B cell (primary cell): ENCODE measurements at regions not wholly inside any gene's neighbourhood (a gene's known extent, or its start where the extent isn't known, plus 50 kb on each side); places are given as distances from the start of the nearest gene placed in this dataset.

Experiments
- ATAC-seq: fragments of 200-7000 bp; cut with Tn5 transposase; one replicate; pipeline ENCODE4 v1.10.0; 2021; ENCODE audit warnings: low read depth, mild to moderate bottlenecking, moderate number of reproducible peaks, moderate library complexity
- CTCF ChIA-PET: fragments of 350-600 bp; sonication (Branson Sonifier 250); formaldehyde crosslinking; loops from one replicate; lab custom pipeline; 2021; ENCODE audit warnings: antibody characterized with exemption, inconsistent platforms; lab: Charles Lee
- POLR2A ChIA-PET: fragments of 350-600 bp; sonication (Branson Sonifier 250); formaldehyde crosslinking; loops from one replicate; lab custom pipeline; 2021; ENCODE audit warnings: antibody characterized with exemption; lab: Charles Lee
- DNase-seq: peaks from one replicate; pipeline ENCODE4 v3.0.0; 2013
- H2AFZ ChIP-seq: 2 replicates; pipeline ENCODE4 v1.6.1; 2012; ENCODE audit warnings: mild to moderate bottlenecking, low read depth, low read length; ENCODE audit not compliant: insufficient read depth, poor library complexity, severe bottlenecking
- H3K27ac ChIP-seq, 2 donors: 1 replicate in 1 of 2; 2 replicates in 1 of 2; pipeline ENCODE4 v1.5.1; 2012 to 2013; ENCODE audit warnings: low read length in 2 of 2, mild to moderate bottlenecking in 2 of 2, moderate library complexity in 1 of 2
- H3K27me3 ChIP-seq, 4 experiments: fragments of 200-600 bp in 1 of 4; sonication (generic) in 1 of 4; replicated peaks in 1 of 4; 1 replicate in 2 of 4; 2 replicates in 2 of 4; pipeline versions ENCODE4 v1.6.1 to v1.7.0; 2013 to 2016; ENCODE audit warnings: low read length in 3 of 4, mild to moderate bottlenecking in 2 of 4, mixed read lengths in 1 of 4, moderate library complexity in 1 of 4; ENCODE audit not compliant: insufficient read depth in 4 of 4, control insufficient read depth in 3 of 4; ENCODE audit errors: control extremely low read depth in 1 of 4
- H3K36me3 ChIP-seq, 2 experiments: replicated peaks in 1 of 2; 1 replicate in 1 of 2; 2 replicates in 1 of 2; pipeline versions ENCODE4 v1.6.1 to v1.7.1; 2013; ENCODE audit warnings: low read length in 1 of 2; ENCODE audit not compliant: insufficient read depth in 2 of 2, control insufficient read depth in 1 of 2; ENCODE audit errors: control extremely low read depth in 1 of 2, extremely low read depth in 1 of 2
- H3K4me1 ChIP-seq, 2 donors: fragments of 200-600 bp in 1 of 2; sonication (generic) in 1 of 2; 1 replicate in 1 of 2; 2 replicates in 1 of 2; pipeline versions ENCODE4 v1.5.1 to v1.6.1; 2013 to 2017; ENCODE audit warnings: low read length in 2 of 2; ENCODE audit not compliant: control insufficient read depth in 2 of 2, insufficient read depth in 2 of 2
- H3K4me2 ChIP-seq: replicated peaks from 2 replicates; pipeline ENCODE3; 2012; ENCODE audit warnings: mild to moderate bottlenecking, low read depth, low read length; ENCODE audit not compliant: poor library complexity, severe bottlenecking
- H3K4me3 ChIP-seq, 5 experiments: fragments of 200-600 bp in 1 of 5; sonication (generic) in 1 of 5; 1 replicate in 3 of 5; 2 replicates in 2 of 5; pipeline versions ENCODE4 v1.5.1 to v1.7.0; 2011 to 2016; ENCODE audit warnings: low read length in 4 of 5, mild to moderate bottlenecking in 4 of 5, low read depth in 2 of 5, control low read depth in 1 of 5, moderate library complexity in 1 of 5; ENCODE audit not compliant: insufficient read depth in 1 of 5; ENCODE audit errors: control extremely low read depth in 1 of 5, extremely low read depth in 1 of 5
- H3K79me2 ChIP-seq: fragments of 200-600 bp; sonication (generic); one replicate; pipeline ENCODE4 v1.6.0; 2016; ENCODE audit warnings: low read length; ENCODE audit not compliant: control insufficient read depth, insufficient read depth
- H3K9ac ChIP-seq: fragments of 200-600 bp; sonication (generic); 2 replicates; pipeline ENCODE4 v1.6.1; 2017; ENCODE audit warnings: mild to moderate bottlenecking, low read length, moderate library complexity
- H3K9me3 ChIP-seq, 3 donors: one replicate each; pipeline versions ENCODE4 v1.6.1 to v1.7.1; 2013; ENCODE audit warnings: low read length in 2 of 3; ENCODE audit not compliant: control insufficient read depth in 2 of 3, insufficient read depth in 1 of 3; ENCODE audit errors: control extremely low read depth in 1 of 3
- H4K20me1 ChIP-seq: 2 replicates; pipeline ENCODE4 v1.6.0; 2012; ENCODE audit warnings: mild to moderate bottlenecking, low read length; ENCODE audit not compliant: insufficient read depth, control insufficient read depth, poor library complexity, severe bottlenecking
- H3K27ac Mint-ChIP-seq: one replicate; pipeline ENCODE4 v1.8.0; 2021; ENCODE audit warnings: mixed read lengths
- H3K27me3 Mint-ChIP-seq: one replicate; pipeline ENCODE4 v1.8.0; 2021; ENCODE audit warnings: mixed read lengths
- H3K4me1 Mint-ChIP-seq: one replicate; pipeline ENCODE4 v1.8.0; 2021; ENCODE audit warnings: mixed read lengths
- H3K4me3 Mint-ChIP-seq: one replicate; pipeline ENCODE4 v1.8.0; 2021; ENCODE audit warnings: mixed read lengths
- H3K9me3 Mint-ChIP-seq: one replicate; pipeline ENCODE4 v1.8.0; 2022; ENCODE audit warnings: mixed read lengths; ENCODE audit not compliant: insufficient read depth
- CTCF ChIP-seq: fragments of 200-600 bp; IDR thresholded peaks from one replicate; pipeline ENCODE4 v1.8.0; 2022; ENCODE audit warnings: antibody characterized with exemption, mild to moderate bottlenecking
- EZH2 ChIP-seq: IDR thresholded peaks from 2 replicates; pipeline ENCODE4 v1.6.1; 2012; ENCODE audit warnings: borderline replicate concordance, low read depth, mild to moderate bottlenecking, moderate library complexity, low read length; ENCODE audit not compliant: insufficient read depth, poor library complexity, severe bottlenecking
- WGBS: methylation state at CpG from one replicate; pipeline ENCODE4 v1.1.5; 2013; ENCODE audit warnings: missing lambda C conversion rate; ENCODE audit not compliant: insufficient coverage; 5-methylcytosine and 5-hydroxymethylcytosine counted together
- intact Hi-C: fragments of 100-400 bp; cut with micrococcal nuclease; formaldehyde crosslinking; loops from one replicate; pipeline ENCODE4 v1.10.0; 2022

DNA sequence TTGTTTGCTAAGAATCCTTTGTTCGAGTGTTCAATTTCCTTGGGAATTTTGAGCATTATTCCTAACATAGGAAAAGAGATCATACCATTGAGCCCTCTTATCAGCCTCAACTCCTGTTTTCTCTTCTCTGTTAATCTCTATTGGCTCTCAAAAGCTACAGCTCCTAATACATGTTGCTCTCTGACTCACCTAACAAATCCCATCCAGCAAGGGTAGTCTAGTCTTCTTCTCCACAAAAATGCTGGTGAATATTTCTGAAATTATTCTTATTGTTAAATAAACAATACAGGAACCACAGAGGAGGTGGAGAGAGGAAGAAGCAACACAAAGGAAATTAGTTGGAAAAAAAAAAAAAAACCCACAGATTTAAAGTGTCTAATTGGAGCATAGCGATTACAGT is 325.8 kb upstream of the NAALADL2 start:
- Histone ChIP-seq H4K20me1 (no peaks in the 10 kb centered on the region), H3K4me3 (no peak overlapping the region), H3K27me3 (no peaks in the 10 kb centered on the region), H3K4me1 (no peaks in the 10 kb centered on the region), H3K27ac (no peak overlapping the region), H2AFZ (no peak overlapping the region), H3K9me3 (no peaks in the 10 kb centered on the region), H3K79me2 (no peaks in the 10 kb centered on the region), H3K9ac (no peak overlapping the region), H3K36me3 (no peaks in the 10 kb centered on the region), H3K4me2 (no peak overlapping the region)
- DNase-seq (no peak), ATAC-seq (no peak)
- H3K4me3 Mint-ChIP-seq, result no peak overlapping the region
- H3K4me1 Mint-ChIP-seq, result no peaks in the 10 kb centered on the region
- WGBS, result no CpG with 5 or more reads among the region's 2 CpGs
- ChIA-PET POLR2A (no interaction called here), CTCF (no interaction called here)
- intact Hi-C loops, result no loop called here
- TF ChIP-seq EZH2 (no peak), CTCF (no peak)
- no peaks in the 10 kb centered on the region for H3K27me3 Mint-ChIP-seq
- no peak overlapping the region for H3K27ac Mint-ChIP-seq
- H3K9me3 Mint-ChIP-seq, result peaks cover 5% of the 10 kb centered on the region

DNA sequence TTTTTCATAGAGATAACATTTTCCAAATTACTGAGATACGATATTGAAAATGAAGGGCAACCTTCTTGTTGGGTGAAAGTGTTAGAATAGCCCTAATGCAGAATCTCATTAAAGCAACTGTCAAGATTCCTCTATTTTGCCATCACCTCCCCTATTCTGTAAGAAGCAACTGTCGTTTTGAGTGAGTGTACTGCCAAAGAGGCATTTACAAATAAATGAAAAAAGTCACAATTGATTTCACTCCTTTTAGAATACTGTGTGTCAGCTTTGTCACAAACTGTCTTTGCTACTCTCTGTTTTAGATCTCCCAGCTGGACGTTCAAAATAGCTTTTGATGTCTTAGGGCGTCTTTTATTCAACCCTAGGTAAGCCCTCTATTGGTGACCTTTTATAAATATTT is 322.8 kb upstream of the NAALADL2 start:
- TF ChIP-seq CTCF (no peak), EZH2 (no peak)
- no peaks in the 10 kb centered on the region for H3K9me3 Mint-ChIP-seq
- Histone ChIP-seq H3K27ac (no peak overlapping the region), H3K9ac (no peak overlapping the region), H3K27me3 (no peaks in the 10 kb centered on the region), H2AFZ (no peak overlapping the region), H3K4me1 (no peaks in the 10 kb centered on the region), H3K79me2 (no peaks in the 10 kb centered on the region), H3K4me2 (no peak overlapping the region), H3K4me3 (no peak overlapping the region), H4K20me1 (no peaks in the 10 kb centered on the region), H3K36me3 (no peaks in the 10 kb centered on the region), H3K9me3 (no peaks in the 10 kb centered on the region)
- no peak overlapping the region for H3K27ac Mint-ChIP-seq
- ChIA-PET POLR2A (no interaction called here), CTCF (no interaction called here)
- H3K4me1 Mint-ChIP-seq, result no peaks in the 10 kb centered on the region
- no peak overlapping the region for H3K4me3 Mint-ChIP-seq
- no CpG with 5 or more reads among the region's 4 CpGs for WGBS
- ATAC-seq (no peak), DNase-seq (no peak)
- intact Hi-C loops, result no loop called here
- no peaks in the 10 kb centered on the region for H3K27me3 Mint-ChIP-seq
